Neural crest cell (in vitro differentiated cells): ENCODE measurements at regions not wholly inside any gene's neighbourhood (a gene's known extent, or its start where the extent isn't known, plus 50 kb on each side); places are given as distances from the start of the nearest gene placed in this dataset.
A peak's percentile ranks its signal among the peaks of the same experiment; 100 is the strongest.
"Not testable (repeated sequence)": the region's sequence is repeated elsewhere in the genome, so short reads cannot be mapped to it uniquely, and the experiment has no call there.

Experiments used
- DNase-seq: peaks from one replicate; pipeline ENCODE4 v3.0.0; 2021; ENCODE audit warnings: low read depth, mixed read lengths, low spot score
- H3K27ac Mint-ChIP-seq: one replicate; pipeline ENCODE4 v1.8.0; 2021; ENCODE audit warnings: mild to moderate bottlenecking, mixed read lengths; ENCODE audit not compliant: unreplicated experiment
- H3K27me3 Mint-ChIP-seq: 2 replicates; pipeline ENCODE4 v1.8.0; 2021; ENCODE audit warnings: low read depth, mild to moderate bottlenecking, mixed read lengths
- H3K36me3 Mint-ChIP-seq: 2 replicates; pipeline ENCODE4 v1.8.0; 2021; ENCODE audit warnings: low read depth, mild to moderate bottlenecking, mixed read lengths
- H3K4me1 Mint-ChIP-seq: 2 replicates; pipeline ENCODE4 v1.8.0; 2021; ENCODE audit warnings: mixed read lengths
- H3K4me3 Mint-ChIP-seq: one replicate; pipeline ENCODE4 v1.8.0; 2021; ENCODE audit warnings: mild to moderate bottlenecking, mixed read lengths
- H3K9me3 Mint-ChIP-seq: 2 replicates; pipeline ENCODE4 v1.8.0; 2021; ENCODE audit warnings: mixed read lengths
- CTCF ChIP-seq: fragments of 200-600 bp; sonication (generic); conservative IDR thresholded peaks from 2 replicates; pipeline ENCODE4 v1.5.0; 2021; ENCODE audit warnings: antibody characterized with exemption, mild to moderate bottlenecking

- peaks cover 8% of the 10 kb centered on the region for H3K4me1 Mint-ChIP-seq
- no peaks in the 10 kb centered on the region for H3K9me3 Mint-ChIP-seq
- no peaks in the 10 kb centered on the region for H3K36me3 Mint-ChIP-seq
- TF ChIP-seq CTCF, result no peak
- H3K27me3 Mint-ChIP-seq, result peaks cover 8% of the 10 kb centered on the region
- DNase-seq, result no peak
- no peak overlapping the region for H3K4me3 Mint-ChIP-seq
- H3K27ac Mint-ChIP-seq, result no peak overlapping the region
These were observed 93.7 kb upstream of the DPH5 start for GRCh38 chr1:101119289-101119688.

- H3K27ac Mint-ChIP-seq, result no peak overlapping the region
- H3K27me3 Mint-ChIP-seq, result peaks cover 3% of the 10 kb centered on the region
- no peaks in the 10 kb centered on the region for H3K4me1 Mint-ChIP-seq
- no peak for TF ChIP-seq CTCF
- no peaks in the 10 kb centered on the region for H3K9me3 Mint-ChIP-seq
- no peak overlapping the region for H3K4me3 Mint-ChIP-seq
- no peak for DNase-seq
- H3K36me3 Mint-ChIP-seq, result no peaks in the 10 kb centered on the region
These were observed 90.4 kb upstream of the DPH5 start for GRCh38 chr1:101116006-101116405.

- H3K27me3 Mint-ChIP-seq, result peaks cover 3% of the 10 kb centered on the region
- no peak overlapping the region for H3K27ac Mint-ChIP-seq
- no peaks in the 10 kb centered on the region for H3K4me1 Mint-ChIP-seq
- no peaks in the 10 kb centered on the region for H3K9me3 Mint-ChIP-seq
- no peak overlapping the region for H3K4me3 Mint-ChIP-seq
- DNase-seq, result no peak
- H3K36me3 Mint-ChIP-seq, result no peaks in the 10 kb centered on the region
- TF ChIP-seq CTCF, result no peak
These were observed 89.5 kb upstream of the DPH5 start for GRCh38 chr1:101115112-101115511.

- H3K4me1 Mint-ChIP-seq, H3K27me3 Mint-ChIP-seq, DNase-seq, H3K4me3 Mint-ChIP-seq, H3K9me3 Mint-ChIP-seq, H3K36me3 Mint-ChIP-seq, H3K27ac Mint-ChIP-seq: not testable (repeated sequence)
These were observed 88.5 kb upstream of the DPH5 start for GRCh38 chr1:101114128-101114527.

- H3K27ac Mint-ChIP-seq, result peak overlapping the region; percentile 6
- no peak overlapping the region for H3K4me3 Mint-ChIP-seq
- H3K9me3 Mint-ChIP-seq, result no peaks in the 10 kb centered on the region
- H3K36me3 Mint-ChIP-seq, result no peaks in the 10 kb centered on the region
- TF ChIP-seq CTCF, result no peak
- H3K27me3 Mint-ChIP-seq, result no peaks in the 10 kb centered on the region
- no peaks in the 10 kb centered on the region for H3K4me1 Mint-ChIP-seq
- DNase-seq, result no peak
These were observed 86.6 kb upstream of the DPH5 start for GRCh38 chr1:101112051-101112780.

GRCh38 chr1:101111461-101111860 lies 85.9 kb upstream of the DPH5 start:
- TF ChIP-seq CTCF, result no peak
- no peak overlapping the region for H3K27ac Mint-ChIP-seq
- H3K36me3 Mint-ChIP-seq, result no peaks in the 10 kb centered on the region
- H3K9me3 Mint-ChIP-seq, result no peaks in the 10 kb centered on the region
- no peaks in the 10 kb centered on the region for H3K27me3 Mint-ChIP-seq
- no peaks in the 10 kb centered on the region for H3K4me1 Mint-ChIP-seq
- H3K4me3 Mint-ChIP-seq, result no peak overlapping the region
- no peak for DNase-seq
